ENCODE measurements at regions not wholly inside any gene's neighbourhood (a gene's known extent, or its start where the extent isn't known, plus 50 kb on each side); places are given as distances from the start of the nearest gene placed in this dataset.
A peak's percentile ranks its signal among the peaks of the same experiment; 100 is the strongest.

DNA sequence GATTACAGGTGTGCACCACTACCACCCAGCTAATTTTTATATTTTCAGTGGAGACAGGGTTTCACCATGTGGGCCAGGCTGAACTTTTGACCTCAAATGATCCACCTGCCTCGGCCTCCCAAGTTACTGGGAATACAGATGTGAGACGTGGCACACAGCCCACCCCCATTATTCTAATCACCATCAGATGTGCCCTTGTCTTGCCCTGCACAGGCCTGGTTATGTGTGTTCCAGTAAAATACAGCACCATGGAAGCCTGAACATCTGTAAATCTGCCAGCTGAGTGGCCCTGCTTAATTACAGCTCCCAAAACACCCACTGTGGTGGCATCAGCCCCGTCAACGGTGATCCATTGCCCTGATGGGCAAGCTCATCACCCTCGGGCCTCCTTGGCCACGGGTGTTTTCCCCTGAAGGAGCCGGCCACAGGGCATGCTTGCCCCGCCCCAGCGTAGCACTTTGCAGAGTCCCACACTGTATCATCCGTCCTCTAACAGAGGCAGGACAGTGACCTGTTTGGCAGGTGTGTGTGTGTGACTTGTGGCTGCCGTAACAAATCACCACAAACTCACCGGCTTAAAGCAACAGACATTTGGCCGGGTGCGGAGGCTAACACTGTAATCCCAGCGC lies 74.5 kb downstream of the RBFOX3 start:
- H3K4me3 Mint-ChIP-seq: no peak overlapping the region
- no peaks in the 10 kb centered on the region for H3K4me1 Mint-ChIP-seq
- no peaks in the 10 kb centered on the region for H3K9me3 Mint-ChIP-seq
- DNase-seq (peak in 1 of 10 donors; percentile 36), ATAC-seq (no peak)
- peaks cover 0 to 26% (median 17%) of the 10 kb centered on the region in 5 donors for H3K27me3 Mint-ChIP-seq
- H3K36me3 Mint-ChIP-seq: no peaks in the 10 kb centered on the region
- no peak overlapping the region for H3K27ac Mint-ChIP-seq
- POLR2A ChIA-PET: no interaction called here

DNA sequence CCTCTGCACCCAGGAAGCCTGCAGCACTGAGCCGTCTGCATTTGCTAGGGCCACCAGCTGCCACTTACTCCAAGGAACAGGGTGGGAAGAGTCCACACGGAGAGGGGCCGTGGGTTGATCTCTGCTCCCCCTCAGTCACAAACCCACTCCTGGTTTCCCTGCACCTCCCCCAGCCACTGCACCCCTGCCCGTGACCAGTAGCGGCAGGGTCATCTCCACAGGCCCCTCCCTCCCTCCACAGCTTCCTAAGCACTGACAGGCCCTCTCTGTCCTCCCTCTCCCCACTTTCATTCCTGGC lies 75.2 kb downstream of the RBFOX3 start:
- Mint-ChIP-seq H3K27me3 (peaks cover 0 to 27% (median 17%) of the 10 kb centered on the region in 5 donors), H3K36me3 (no peaks in the 10 kb centered on the region), H3K27ac (no peak overlapping the region), H3K4me1 (no peaks in the 10 kb centered on the region), H3K9me3 (no peaks in the 10 kb centered on the region), H3K4me3 (no peak overlapping the region)
- ATAC-seq: no peak
- no peak for DNase-seq
- POLR2A ChIA-PET: no interaction called here

DNA sequence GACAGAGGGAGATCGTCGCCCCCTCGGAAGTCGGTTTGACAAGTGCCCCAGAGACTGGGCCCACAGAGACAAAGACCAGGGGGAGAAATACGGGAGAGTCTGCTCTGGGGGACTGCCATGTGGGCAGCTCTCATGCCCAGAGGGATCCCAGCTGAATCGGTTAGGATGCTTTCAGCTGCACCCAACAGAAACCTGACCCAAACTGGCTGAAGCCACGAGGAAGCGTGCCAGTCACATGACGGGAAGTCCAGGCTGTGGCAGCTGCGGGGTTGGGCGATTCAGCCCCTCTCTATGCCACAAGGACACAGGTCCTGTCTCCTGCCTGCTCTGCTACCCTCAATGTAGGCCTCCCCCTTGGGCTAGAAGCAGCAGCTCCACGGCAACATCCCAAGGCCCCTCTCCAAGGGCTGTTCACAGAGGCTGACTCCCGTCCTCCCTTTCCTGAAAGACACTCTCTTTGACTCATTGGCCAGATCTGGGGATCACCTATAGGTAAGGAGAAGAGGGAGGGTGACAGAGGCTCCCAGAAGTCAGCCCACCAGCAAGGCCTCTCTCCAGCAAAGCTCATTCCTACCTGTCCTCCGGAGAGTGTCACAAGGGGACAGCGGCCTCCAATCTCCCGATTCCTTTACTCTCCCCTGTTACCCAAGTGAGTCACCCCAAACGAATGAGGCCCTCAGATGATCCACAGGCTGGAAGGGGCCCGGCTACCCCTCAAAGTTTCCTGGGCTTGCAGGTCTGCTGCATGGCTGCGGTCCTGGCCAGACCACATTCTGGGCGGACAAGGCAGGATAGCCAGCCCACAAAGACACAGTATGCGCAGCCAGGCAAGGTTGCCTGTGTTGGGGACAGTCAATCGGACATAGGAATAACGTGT lies 75.8 kb downstream of the RBFOX3 start:
- DNase-seq (peak in 1 of 10 donors; percentile 32), ATAC-seq (no peak)
- Mint-ChIP-seq H3K27me3 (peaks cover 0 to 33% (median 21%) of the 10 kb centered on the region in 5 donors), H3K36me3 (no peaks in the 10 kb centered on the region), H3K4me1 (no peaks in the 10 kb centered on the region), H3K27ac (peak overlapping the region in 1 of 10 donors; percentile 58), H3K4me3 (no peak overlapping the region), H3K9me3 (no peaks in the 10 kb centered on the region)
- POLR2A ChIA-PET: no interaction called here

DNA sequence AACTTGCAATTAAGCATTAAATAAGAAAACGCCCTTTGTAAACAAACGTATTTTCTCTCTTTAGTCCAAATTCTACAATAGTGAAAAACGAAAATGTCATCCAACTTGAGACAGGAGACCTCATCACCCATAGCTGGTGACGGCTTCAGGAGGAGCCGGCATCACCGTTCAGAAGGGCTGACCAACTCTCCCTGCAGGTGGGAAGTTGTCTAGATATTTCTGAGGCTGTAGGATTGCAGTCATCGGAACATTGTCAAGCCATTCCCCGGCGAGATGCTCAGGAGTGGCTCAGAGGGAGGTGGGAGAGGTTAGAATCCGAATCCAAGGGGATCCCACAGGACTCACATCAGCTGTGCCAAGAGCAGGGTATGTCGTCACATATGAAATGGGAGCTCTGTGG lies 76.7 kb downstream of the RBFOX3 start:
- no peaks in the 10 kb centered on the region for H3K9me3 Mint-ChIP-seq
- H3K36me3 Mint-ChIP-seq: no peaks in the 10 kb centered on the region
- ATAC-seq: no peak
- no peak overlapping the region for H3K27ac Mint-ChIP-seq
- no peak overlapping the region for H3K4me3 Mint-ChIP-seq
- POLR2A ChIA-PET: no interaction called here
- no peak for DNase-seq
- no peaks in the 10 kb centered on the region for H3K4me1 Mint-ChIP-seq
- peaks cover 0 to 43% (median 28%) of the 10 kb centered on the region in 5 donors for H3K27me3 Mint-ChIP-seq

DNA sequence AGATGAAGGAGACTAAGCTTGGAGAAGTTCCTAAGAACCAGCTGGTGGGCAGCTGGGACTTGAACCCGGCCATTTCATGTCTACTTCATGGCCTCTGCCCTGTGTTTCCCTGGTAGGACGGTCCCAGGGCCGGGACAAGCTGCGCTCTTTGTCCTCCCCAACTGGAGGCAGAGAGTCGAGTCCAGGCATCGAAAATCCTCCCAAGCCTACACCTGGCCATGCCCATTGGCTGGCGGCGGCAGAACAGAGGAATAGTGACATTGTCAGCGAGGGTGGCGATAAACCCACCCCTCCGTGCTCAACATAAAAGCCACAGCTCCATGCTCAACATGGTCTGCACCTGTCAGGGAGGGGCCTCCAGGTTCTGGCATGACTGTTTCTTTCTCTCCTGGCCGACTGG lies 77.7 kb downstream of the RBFOX3 start:
- Mint-ChIP-seq H3K4me1 (no peaks in the 10 kb centered on the region), H3K27ac (no peak overlapping the region), H3K36me3 (no peaks in the 10 kb centered on the region), H3K4me3 (no peak overlapping the region), H3K27me3 (peaks cover 2 to 53% (median 33%) of the 10 kb centered on the region in 5 donors), H3K9me3 (no peaks in the 10 kb centered on the region)
- no peak for ATAC-seq
- POLR2A ChIA-PET: no interaction called here
- peak in 1 of 10 donors; percentile 36 for DNase-seq

DNA sequence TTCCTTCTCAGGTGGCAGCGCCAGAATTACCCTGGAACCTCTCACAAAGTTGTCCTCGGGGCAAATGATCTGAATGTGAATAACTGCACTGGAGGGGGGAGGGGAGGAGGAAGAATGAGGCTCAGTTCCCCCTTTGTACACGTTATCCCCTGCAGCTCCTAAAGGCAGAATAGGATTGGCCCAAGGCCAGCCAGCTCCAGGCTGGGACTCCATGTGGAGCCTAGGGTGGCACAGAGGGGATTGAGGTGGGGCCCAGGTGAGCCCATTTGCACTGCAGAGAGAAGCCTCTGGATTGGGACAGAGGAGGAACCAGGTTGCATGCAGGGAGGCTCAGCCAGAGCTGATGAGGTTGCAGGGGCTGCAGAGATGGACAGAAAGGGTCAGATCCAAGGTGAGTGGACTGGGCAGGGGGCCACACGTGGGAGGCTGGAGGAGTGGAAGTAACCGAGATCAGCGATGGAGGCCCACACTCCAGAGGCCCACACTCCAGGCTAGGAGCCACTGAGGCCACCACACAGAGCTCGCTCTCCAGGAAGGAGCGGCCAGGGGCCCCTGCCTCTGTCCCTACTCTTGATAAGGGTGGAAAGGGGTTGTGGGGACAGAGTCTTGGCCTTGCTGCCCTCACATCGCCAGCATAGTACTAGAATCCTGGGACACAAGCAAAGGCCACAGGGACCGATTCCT lies 78.6 kb downstream of the RBFOX3 start:
- no peak overlapping the region for H3K4me3 Mint-ChIP-seq
- DNase-seq (peak in 1 of 10 donors; percentile 44), ATAC-seq (no peak)
- no peaks in the 10 kb centered on the region for H3K9me3 Mint-ChIP-seq
- H3K27ac Mint-ChIP-seq: no peak overlapping the region
- H3K27me3 Mint-ChIP-seq: peaks cover 2 to 55% (median 36%) of the 10 kb centered on the region in 5 donors
- H3K36me3 Mint-ChIP-seq: no peaks in the 10 kb centered on the region
- POLR2A ChIA-PET: no interaction called here
- no peaks in the 10 kb centered on the region for H3K4me1 Mint-ChIP-seq

DNA sequence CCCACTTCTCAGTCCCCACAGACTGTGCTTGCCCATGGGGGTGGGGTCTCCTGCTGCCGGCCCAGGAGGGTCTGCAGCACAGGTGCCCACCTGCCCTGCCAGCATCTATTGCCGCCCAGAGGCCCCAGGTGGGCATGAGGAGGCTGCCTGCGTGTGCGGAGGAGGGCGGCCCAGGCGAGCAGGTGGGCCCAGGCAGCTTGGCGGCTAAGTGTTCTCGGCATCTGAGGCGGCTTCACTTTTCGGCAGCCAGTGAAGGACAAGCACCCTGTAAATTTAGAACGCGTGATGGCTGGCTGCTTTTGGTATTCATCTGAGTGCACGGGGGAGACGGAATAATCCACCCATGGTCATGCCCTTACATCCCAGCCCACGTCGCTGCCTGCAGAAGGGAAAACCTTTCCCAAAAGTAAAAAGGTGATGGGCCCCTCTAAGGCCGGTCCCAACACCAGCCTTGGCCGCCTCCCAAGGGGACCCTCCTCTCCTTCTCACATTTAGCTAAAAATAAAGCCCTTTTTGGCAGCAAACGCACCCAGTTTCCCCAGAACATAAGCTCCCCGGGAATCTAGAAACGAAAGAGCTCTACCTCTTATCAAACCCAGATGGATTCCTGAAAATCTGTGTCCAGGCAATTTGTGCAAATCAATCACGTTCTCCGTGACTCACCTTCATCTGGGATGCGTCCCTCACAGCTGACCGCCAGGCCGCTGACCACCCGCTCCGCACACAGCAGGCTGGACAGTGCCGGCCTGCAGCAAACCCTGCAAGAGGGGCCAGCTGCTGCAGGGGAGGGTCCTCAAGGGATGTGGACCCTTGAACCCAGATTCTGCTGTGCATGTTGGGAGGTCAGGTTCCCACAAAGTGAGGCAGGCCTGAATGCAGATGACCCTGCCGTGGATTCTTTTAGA lies 79.4 kb downstream of the RBFOX3 start:
- H3K4me1 Mint-ChIP-seq: no peaks in the 10 kb centered on the region
- POLR2A ChIA-PET: no interaction called here
- H3K27me3 Mint-ChIP-seq: peaks cover 2 to 57% (median 38%) of the 10 kb centered on the region in 5 donors
- no peak overlapping the region for H3K4me3 Mint-ChIP-seq
- H3K36me3 Mint-ChIP-seq: no peaks in the 10 kb centered on the region
- ATAC-seq (no peak), DNase-seq (peak in 1 of 10 donors; percentile 24)
- no peak overlapping the region for H3K27ac Mint-ChIP-seq
- no peaks in the 10 kb centered on the region for H3K9me3 Mint-ChIP-seq

DNA sequence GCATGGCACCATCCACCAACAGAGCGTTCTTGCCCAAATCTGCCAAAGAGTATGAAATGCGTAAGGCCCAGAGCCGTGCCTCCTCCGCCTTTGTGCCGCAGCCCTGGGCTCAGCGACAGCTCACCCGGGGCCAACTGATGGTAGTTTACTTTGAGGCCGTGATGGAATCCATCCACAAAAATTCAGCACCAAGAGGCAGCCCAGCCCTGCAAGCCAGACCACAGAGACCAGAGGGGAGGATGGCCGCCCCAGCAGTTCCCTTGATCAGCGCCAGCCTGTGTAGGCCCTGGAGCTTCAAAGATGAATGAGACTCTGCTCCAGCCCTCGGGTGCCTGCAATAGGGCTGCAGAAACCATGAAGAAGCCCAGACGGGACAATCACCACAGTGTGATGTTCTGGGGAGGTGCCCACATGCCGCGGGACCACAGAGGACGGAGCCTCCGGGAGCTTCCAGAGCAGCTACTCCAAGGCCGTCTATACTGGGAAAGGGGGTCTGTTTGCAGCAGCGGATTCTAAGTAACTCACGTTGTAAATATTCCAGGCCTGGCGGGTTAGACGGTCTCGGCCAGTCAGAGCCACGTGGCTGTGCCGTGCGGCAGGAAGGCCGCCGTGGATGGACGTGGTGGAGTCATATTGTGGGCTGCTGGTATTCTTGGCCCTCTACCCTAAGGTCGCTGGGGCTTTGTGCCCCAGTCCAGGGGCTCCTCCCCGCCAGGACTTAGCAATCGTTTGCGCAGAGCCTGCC lies 80.3 kb downstream of the RBFOX3 start:
- no peaks in the 10 kb centered on the region for H3K9me3 Mint-ChIP-seq
- DNase-seq (peak in 1 of 10 donors; percentile 63), ATAC-seq (no peak)
- peak overlapping the region in 1 of 10 donors; percentile 34 for H3K27ac Mint-ChIP-seq
- H3K4me1 Mint-ChIP-seq: no peaks in the 10 kb centered on the region
- POLR2A ChIA-PET: no interaction called here
- no peaks in the 10 kb centered on the region for H3K36me3 Mint-ChIP-seq
- H3K27me3 Mint-ChIP-seq: peaks cover 2 to 67% (median 45%) of the 10 kb centered on the region in 5 donors
- no peak overlapping the region for H3K4me3 Mint-ChIP-seq

DNA sequence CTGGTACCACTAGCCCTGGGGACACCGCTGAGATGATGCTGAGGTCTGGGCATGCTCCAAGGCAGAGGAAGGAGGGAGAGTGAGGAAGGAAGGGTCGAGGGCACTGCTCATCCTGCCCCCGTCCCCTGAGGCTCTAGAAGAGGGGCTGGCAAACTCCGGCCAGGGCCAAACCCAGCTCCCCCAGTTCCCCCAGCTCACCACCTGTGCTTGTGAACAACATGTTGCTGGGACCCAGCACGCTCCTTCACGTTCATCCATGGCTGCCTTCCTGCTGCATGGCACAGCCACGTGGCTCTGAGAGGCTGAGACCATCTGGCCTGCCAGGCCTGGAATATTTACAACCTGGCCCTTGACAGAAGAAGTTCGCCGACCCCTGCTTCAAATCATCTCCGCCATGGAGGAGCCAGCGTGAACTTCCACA lies 81.2 kb downstream of the RBFOX3 start:
- H3K4me1 Mint-ChIP-seq: no peaks in the 10 kb centered on the region
- H3K27me3 Mint-ChIP-seq: peaks cover 2 to 68% (median 43%) of the 10 kb centered on the region in 5 donors
- no peaks in the 10 kb centered on the region for H3K9me3 Mint-ChIP-seq
- ATAC-seq: no peak
- no peak overlapping the region for H3K4me3 Mint-ChIP-seq
- POLR2A ChIA-PET: no interaction called here
- DNase-seq: peak in 1 of 10 donors; percentile 54
- H3K27ac Mint-ChIP-seq: no peak overlapping the region
- H3K36me3 Mint-ChIP-seq: no peaks in the 10 kb centered on the region

DNA sequence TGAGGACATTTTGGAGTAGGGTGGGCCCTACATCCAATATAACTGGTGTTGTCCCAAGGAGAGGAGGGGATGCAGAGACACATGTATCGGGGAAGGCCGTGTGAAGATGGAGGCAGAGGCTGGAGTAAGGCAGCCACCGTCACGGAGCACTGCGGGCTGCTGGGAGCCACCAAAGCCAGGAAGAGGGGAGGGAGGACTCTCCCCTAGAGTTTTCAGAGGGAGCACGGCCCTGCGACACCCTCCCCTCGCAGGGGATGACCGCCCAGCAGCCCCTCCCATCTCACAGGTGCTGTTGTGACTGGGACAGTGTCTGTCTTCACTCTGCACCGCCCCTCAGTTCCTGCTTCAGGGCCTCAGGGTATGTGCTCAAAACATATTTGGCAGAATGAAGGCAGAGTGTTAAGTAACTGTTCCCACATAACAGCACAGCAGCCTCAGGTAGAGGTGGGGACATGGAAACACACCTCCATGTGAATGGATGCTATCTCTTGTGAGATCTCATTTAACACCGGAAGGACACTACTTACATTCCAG lies 82.2 kb downstream of the RBFOX3 start:
- Mint-ChIP-seq H3K4me3 (no peak overlapping the region), H3K27ac (no peak overlapping the region), H3K9me3 (no peaks in the 10 kb centered on the region), H3K27me3 (peaks cover 2 to 68% (median 43%) of the 10 kb centered on the region in 5 donors), H3K36me3 (no peaks in the 10 kb centered on the region), H3K4me1 (no peaks in the 10 kb centered on the region)
- no peak for ATAC-seq
- POLR2A ChIA-PET: no interaction called here
- no peak for DNase-seq

DNA sequence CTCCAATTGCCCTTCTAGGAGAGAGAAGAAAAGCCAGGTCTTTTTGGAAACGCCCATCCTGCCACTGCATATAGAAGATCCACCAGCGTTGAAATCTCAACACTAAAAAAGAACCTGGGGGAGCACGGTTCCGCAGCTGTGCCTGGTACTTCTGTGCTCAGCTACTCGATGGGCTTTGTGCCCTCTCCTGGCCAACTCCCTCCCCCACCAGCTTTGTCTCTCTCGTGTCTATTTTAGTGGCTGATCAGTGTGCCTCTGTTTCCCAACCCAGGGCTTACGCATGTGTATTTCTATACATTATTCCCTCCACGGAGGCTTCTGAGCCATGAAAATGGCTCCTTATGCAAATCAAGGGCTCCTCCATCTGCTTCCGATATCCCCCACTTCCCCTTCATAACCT lies 83.5 kb downstream of the RBFOX3 start:
- POLR2A ChIA-PET: no interaction called here

More for the DNA sequence above, 83.5 kb downstream of the RBFOX3 start:
- H3K27ac Mint-ChIP-seq: no peak overlapping the region
- no peak for ATAC-seq
- peaks cover 0 to 2% (median 0%) of the 10 kb centered on the region in 9 donors for H3K9me3 Mint-ChIP-seq
- no peaks in the 10 kb centered on the region for H3K36me3 Mint-ChIP-seq
- H3K27me3 Mint-ChIP-seq: peaks cover 2 to 61% (median 39%) of the 10 kb centered on the region in 5 donors
- DNase-seq: no peak
- no peaks in the 10 kb centered on the region for H3K4me1 Mint-ChIP-seq
- no peak overlapping the region for H3K4me3 Mint-ChIP-seq

Measured in naive thymus-derived CD8-positive, alpha-beta T cell (primary cell).